NCI-H82 treated with DMSO at 0.1 percent for 48 hours (cell line): ENCODE measurements at regions not wholly inside any gene's neighbourhood (a gene's known extent, or its start where the extent isn't known, plus 50 kb on each side); places are given as distances from the start of the nearest gene placed in this dataset.

ENCODE experiments used
- DNase-seq: peaks from one replicate; lab custom pipeline; 2025; ENCODE audit not compliant: unreplicated experiment; lab: John Stamatoyannopoulos, UW

DNA sequence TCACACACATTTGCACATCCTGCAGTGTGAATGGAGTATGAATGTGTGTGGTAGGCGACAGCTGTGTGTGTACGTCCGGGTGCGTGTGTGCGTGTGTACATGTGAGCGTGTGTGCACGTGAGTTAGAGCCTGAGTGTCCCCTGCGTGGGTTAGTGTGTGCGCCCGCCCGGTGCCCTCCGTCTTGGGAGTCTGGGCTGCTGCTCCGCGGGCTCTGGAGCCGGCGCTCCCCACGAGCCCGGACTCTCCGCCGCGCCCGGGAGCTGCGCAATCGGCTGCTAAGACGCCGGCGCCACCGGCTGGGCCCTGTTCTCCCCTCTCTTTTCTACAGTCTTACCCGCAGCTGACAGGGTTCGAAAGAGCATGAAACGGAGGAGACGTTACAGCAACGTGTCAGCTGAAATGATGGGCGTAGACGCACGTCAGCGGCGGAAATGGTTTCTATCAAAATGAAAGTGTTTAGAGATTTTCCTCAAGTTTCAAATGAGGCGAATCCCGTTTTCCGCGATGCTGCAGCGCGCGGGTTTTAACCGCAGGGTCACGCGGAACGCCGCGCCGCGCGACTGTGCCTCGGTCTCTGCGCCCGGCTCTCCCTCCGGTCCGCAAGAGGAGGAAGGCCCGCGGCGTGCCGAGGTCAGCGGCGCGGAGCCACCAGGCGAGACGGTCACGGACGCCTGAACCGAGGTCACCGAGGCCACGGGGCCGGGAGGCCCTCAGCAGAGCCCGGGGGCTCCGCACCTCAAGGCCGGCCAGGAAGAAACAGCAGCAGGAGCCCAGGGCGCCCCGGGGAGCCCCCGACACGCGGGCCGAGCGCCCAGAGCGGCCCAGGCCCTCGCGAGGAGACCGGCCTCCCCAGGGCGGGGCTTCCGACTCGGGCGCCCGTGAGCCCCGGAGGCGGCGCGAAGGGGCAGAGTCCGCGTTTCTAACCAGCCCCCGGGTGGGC is 95.3 kb upstream of the BHLHE23 start:
- no peak for DNase-seq

DNA sequence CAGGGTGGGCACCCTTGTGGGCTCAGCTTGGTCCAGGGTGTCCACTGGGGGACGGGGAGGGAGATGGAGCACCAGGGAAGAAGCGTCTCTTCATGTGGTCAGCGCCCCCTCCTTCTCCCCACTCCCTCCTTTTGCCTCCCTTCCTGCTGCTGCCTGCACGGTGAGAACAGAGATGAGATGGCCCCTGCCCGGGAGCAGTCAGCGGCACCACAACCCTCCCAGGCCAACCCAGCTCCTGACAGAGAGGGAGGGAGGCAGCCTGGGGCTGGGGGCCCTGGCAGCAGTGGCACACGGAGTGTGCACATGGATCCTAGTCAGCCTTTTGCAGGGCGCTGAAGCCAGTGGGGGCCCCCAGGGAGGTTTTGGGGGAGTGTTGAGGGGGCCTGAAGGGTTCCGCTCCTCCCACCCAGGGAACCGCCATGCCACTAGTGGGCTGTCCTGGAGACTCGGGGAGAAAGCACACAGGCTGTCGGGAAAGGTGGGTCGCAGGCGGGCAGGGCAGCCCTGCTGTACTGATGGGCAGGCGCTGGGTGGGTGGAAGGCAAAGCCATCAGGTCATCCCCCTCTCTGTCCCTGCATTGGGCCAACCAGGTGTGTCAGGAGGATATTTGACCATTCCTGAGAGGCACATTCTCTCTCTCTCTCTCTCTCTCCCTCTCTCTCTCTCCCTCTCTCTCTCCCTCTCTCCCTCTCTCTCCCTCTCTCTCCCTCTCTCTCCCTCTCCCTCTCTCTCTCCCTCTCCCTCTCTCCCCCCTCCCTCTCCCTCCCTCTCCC is 94.3 kb upstream of the BHLHE23 start:
- no peak for DNase-seq

DNA sequence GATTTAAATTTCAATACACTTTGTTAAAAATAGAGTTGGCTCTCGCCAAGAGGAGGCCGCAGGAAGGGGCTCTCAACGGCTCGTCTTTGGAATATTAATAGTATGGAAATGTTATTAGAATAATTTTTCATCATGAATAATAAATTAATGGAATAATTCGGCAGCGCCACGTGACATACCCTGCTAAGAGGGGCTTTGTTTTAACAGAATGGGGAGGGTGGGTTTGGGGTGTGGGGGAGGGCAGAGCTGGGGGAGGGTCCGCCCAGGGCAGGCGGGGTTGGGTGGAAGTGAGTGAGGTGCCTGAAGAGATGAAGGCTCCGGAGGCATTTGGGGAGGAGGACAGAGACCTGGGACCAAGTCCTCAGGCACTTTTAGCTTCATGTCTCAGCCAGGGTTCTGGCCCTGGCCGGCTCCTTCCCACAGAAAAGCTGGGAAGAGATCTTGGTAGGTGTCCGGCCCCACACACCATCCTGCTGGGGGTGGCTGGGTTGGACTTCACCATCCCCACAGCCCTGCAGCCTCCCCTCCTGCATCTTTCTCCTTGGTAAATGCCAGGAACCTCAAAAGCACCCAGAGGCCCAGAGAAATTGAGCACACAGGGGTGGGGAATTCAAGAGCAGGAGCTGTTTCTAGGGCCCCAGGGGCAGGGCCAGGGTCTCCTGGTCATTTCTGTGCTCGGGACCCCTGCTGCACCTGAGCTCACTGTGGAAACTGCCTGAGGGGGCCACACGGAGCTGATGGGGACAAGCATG is 93.6 kb upstream of the BHLHE23 start:
- DNase-seq = no peak

DNA sequence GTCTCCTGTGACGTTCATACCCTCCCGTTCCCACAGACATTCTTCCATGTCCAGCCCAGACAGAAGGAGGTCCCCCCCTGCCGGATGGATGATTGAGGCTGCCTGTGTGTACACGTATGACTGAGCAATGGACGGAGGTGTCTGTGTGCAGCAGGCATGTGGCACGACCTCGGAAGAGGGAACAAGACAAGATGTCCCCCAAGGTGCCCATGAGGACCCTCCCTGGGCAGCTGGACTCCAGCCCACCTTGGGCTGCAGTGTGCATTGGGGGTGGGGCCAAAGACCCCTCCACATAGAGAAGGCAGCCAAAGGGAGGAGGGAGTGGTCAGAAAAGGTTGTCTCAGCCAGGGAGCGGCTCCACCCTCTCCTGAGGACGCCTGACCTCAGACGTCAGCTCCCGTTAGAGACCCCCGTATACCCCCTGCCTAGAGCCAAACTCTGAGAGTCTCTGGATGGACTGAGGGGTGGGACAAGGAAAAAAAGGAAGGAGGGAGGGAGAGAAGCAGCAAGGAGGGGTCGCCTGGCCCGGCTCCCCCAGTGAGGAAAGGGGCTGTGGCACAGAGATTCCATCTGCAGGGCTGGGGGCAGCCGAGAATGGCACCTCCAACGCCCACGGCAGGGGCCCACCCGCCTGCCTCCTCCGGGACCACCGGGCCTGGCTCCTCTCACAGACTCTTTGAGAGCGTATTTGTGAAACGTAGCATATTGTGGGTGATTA is 92.9 kb upstream of the BHLHE23 start:
- DNase-seq = no peak

DNA sequence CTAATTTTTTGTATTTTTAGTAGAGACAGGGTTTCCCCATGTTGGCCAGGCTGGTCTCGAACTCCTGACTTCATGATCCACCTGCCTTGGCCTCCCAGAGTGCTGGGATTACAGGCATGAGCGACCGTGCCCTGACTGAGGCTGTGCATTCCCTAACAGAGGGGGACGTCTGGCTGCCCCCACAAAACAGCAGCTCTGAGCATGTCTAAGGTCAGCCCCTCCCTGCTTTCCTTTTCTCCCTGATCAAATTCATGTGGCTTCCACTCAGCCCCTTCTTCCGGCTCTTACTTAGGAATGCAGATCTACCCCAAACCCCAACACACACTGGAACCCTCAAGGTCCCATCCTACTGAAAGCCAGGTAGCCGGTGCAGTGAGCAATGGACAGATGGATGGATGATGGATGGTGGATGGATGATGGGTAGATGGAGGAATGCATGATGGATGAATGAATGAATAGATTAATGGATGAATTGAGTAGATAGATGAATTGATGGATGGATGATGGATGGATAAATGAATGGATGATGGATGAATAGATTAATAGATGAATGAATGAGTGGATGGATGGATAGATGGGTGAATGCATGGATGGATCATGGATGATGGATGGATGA is 91.5 kb upstream of the BHLHE23 start:
- no peak for DNase-seq

DNA sequence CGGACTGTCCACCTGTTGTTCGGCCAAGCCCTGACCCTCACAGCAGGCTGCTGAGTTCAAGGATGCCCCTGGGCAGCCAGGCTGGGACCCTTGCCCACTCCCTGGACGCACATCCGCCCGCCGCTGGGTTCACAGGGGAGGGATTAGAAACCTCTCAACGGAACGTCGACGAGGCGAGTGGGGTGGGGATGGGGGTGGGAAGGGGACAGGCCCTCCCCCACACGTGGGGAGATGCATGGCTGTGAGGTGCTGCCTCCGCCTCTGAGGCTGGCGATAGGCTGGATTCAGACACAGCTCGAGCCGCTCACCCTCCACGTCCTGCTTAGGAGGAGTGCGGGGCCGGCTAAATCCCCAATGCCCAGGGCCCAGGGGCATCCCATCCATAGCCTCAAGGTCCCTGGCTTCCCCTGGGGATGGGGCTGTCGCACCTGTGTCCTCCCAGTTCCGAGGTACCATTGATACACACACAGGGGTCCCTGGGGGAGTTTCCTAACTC is 90.6 kb upstream of the BHLHE23 start:
- no peak for DNase-seq

DNA sequence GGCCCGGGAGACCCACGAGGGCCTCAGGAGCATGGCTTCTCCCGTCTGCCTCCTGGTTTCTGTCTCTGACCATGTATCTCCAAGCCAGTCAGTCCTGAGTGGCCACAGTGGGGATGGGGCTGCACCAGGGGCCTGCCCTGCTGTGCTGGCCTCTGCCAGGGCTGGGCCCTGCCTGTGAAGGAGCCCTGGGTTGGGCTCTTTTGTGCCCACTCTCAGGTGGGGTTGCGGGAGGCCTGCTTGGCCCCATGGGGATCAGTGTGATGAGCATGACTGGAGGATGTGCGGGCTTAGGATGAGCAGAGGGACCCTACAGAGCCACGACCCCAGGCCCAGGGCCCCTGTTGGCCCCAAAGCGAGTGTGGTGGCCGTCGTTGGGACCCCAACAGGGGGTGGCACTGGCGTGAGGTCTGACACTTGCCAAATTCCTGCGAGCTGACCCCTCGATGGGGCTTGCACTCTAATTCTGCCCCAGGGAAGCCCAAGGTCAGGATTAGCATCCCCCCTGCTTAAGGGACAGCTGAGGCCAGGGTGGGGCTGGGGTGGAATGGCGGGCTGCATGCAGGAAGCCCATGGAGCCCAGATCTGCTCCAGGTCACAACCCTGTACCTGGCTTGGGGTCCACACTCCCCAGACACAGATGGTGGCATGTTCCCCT is 90.0 kb upstream of the BHLHE23 start:
- DNase-seq = no peak

DNA sequence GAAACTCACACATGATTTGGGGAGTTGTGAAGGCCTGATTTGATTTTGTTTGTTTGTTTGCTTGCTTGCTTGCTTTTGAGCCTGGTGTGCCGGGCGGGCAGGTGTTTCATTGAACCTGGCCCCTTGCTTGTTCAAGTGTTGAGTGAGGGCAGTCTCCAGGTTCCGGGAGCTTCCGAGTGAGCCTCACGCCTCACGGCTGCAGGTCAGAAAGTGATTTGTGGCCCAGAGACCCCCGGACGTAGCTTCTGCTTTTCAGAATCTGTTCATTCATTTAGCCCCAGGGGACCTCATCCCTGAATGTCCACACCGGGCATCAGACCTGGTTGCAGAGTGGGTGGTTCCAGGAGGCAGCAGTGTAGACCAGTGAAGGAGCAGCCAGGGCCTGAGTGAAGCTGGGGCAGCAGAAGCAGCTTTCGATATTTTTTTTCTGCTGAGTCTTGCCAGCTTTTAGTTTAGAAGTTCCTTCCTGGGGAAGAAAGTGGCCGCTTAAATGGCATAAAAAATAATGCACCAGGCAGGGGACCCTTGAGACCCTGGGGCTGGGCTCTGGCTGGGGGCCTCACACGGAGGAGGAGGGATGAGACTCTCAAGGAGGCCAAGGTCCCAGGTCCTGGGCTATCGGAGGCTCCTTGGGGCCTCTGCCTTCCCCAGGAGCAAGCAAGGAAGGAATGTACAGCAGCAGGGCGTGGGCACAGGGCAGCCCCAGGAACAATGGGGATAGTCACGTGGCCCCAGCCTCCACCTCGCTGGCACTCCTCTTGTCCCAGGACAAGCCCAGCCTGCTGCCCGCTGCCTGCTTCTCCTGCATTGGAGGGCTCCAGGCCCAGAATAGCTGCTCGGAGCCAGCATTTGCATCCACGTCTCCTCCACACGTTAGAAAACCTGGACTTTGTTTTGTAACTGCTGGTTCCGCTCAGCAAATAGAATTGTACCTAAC is 89.2 kb upstream of the BHLHE23 start:
- no peak for DNase-seq

DNA sequence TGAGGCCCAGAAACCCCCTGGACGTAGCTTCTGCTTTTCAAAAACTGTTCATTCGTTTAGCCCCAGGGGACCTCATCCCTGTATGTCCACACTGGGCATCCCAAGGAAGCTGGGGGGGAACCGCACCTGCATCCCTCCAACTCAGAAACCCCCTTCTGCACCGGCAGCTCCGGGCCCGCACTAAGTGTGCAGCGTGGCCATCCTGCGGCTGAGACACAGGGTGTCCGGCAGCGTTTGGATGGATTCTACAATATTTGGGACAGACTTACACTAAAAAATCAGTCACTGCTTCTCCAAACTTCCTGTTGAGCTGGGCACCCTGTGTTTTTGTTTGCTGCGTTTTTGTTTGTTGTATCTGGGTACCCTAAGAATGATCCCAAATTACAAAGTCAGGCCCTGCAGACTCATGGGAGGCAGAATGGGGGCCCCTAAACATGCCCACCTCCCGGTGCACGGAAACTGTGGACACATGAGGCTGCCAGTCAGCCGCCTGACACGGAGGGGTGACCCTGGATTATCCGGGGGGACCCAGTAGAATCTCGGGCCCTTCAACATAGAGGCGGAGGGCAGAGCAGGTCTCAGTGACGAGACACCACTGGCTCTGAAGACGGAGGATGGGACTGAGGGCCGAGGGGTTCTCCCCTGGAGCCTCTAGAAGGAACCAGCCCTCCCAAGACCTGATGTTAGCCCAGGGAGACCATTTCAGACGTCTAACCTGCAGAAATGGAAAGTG is 88.2 kb upstream of the BHLHE23 start:
- DNase-seq = no peak

DNA sequence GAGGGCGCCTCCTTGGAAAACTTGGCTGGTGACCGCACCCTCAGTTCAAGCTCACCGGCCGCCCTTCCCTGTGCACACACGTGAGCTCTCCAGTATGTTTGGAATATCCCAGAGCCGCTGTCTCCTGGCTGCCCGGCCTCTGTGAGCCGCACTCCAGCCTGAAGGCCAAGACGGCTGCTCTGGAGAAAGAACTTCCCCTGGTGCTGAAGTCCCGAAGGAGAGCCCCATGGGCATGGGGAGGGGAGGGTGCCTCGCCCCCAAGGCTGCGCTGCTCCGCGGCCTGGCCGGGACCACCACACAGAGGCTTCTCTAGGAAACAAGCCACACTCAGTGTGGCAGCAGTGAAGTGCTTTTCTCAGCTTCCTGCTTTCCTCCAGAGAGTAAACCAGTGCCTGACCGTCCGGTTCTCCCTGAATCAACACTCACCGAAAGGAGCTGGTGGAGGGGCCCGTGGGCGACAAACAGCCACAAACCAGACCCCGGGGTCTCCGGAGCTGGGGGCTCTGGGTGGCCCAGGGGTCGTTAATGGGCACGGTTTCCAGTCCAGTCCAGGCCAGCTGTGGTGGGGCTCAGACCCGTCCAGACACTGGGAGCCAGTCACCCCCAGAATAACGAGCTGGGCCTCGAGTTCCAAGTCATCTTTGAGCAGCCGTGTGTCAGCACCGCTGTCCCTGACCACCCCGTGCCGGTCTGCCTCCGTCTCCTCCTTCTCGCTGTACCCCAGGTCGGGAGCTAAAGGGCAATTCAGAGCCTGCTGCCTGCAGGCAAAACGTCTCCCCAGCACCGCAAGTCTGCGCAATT is 87.4 kb upstream of the BHLHE23 start:
- no peak for DNase-seq

DNA sequence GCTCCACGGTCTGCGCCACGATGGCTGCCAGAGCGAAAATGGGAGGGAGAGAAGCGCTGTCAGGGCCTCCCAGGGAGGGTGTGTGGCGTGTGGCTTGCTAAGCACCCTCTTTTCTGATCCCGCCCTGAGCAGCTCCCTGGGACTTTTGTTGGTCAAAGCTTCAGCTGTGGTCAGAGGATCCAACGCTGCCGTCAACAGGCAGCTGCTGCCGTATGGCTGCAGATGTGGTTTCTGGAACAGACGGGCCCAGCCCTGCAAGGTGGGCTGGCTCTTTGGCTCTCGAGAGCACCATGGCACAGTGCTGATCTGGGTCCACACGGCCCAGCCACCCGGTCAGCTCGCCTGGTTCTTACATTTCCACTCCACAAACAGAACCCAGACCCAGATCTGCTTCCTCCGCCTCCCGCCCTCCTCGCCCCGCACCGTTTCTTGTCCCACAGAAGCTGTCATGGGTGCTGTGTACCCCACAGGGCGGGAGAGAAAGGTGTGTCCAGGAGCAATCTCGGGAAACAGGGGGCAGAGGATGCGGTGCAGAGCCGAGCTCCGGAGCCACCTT is 86.0 kb upstream of the BHLHE23 start:
- no peak for DNase-seq

DNA sequence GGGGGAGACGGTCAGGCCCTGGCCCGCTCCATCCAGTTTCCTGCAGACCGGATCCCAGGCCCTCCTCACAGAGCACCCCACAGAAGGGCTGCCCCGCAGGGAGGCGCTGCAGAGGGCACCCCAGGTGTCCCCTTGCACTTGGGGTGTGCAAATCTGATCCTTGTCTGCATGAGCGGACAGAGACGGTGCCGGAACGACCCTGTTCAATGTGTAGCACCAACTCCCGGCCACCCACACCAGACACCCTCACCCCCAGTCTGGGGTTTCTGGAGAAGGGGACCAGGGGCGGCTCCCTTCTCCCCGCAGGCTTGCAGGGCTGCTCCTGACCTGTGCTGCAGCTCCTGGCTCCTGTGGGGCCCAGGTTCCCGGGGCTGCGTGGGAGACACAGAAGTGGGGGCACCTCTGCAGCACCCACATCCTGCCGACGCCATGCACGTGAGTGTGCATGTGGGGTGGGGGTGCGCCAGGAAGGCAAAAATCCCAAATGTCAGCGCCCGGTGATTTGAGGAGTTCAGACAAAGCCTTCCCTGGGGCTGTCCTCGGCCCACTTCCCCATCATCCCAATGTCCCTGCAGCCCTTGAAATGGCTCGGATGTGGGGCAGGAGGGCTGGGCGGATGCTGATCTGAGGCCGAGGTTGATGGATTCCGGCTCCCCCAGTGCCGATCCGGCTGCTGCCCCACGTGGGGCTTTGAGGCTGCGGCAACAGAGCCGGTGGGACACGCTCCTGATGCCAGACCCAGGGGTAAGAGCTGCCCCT is 85.3 kb upstream of the BHLHE23 start:
- DNase-seq = no peak

DNA sequence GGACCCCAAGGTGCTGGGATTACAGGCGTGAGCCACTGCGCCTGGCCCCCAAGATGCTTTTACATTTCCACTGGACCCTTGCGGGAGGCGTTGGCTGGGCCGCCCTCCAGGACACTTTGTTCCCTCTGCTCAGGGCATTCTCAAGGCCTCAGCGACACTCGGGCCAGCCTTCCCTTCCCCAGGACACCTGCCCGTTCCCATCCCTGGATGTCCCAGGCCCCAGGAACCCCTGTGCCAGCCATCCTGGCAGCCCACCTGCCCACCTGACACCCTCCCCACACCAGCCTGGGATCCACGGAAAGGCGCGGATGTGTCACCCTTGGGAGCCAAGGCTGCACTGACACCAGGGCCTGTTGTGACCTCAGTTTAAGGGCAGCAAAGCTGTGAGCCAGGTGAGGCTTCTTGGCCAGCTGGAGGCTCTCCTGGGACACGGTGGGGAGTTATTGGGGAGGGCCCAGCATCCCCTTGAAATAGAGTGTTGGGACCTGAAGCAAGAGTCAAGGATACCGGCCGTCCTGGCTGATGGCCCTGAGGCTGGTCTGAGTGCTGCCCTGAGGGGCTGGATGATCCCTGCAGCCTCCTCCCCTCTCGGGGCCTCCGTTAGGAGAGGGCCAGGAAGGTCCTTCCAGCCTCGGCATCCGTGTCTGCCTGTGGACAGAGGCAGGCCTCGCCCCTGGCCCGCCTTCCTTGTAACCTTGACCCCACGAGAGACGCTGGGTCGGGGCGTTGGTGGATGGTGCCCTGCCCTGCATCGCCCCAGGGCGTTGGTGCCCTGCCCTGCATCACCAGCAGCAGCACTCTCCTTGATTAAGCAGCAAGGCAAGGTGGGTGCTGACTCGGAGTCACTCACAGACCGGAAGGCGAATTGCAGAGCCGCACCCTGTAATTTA is 84.2 kb upstream of the BHLHE23 start:
- DNase-seq = no peak

DNA sequence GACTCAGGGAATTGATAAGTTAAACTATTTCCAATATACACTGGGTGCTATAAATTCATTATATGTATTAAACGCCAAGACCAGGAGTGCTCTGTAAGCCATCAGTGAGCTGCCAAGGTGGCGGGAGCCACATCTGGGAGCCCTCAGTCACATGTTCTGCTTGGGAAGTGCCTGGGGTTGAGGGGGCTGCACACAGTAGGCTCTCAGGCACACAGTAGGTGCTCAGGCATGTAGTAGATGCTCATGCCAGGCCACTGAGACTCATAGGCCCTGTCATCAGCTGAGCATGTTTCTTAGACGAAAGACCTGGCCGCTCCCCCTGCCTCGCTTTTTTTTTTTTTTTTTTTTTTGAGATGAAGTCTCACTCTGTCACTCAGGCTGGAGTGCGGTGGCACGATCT is 83.3 kb upstream of the BHLHE23 start:
- no peak for DNase-seq
